Prostate gland (tissue), 2 donors: ENCODE measurements at regions not wholly inside any gene's neighbourhood (a gene's known extent, or its start where the extent isn't known, plus 50 kb on each side); places are given as distances from the start of the nearest gene placed in this dataset.

Experiments
- DNase-seq: peaks from one replicate; pipeline ENCODE4 v3.0.0-alpha.2; 2019; ENCODE audit warnings: low spot score
- H3K27ac ChIP-seq, 2 donors: fragments of 200-600 bp; sonication (generic); 2 replicates each; pipeline ENCODE4 v1.5.1; 2017 to 2019
- H3K27me3 ChIP-seq: fragments of 200-600 bp; sonication (generic); replicated peaks from 2 replicates; pipeline ENCODE4 v1.5.1; 2019; ENCODE audit not compliant: insufficient read depth
- H3K36me3 ChIP-seq, 2 donors: fragments of 200-600 bp; sonication (generic); 1 replicate in 1 of 2; 2 replicates in 1 of 2; pipeline versions ENCODE4 v1.5.1 to v1.8.1; 2017 to 2019
- H3K4me1 ChIP-seq: fragments of 200-600 bp; sonication (generic); replicated peaks from 2 replicates; pipeline ENCODE4 v1.5.1; 2019
- H3K4me3 ChIP-seq, 2 donors: fragments of 200-600 bp; sonication (generic); 2 replicates each; pipeline ENCODE4 v1.5.1; 2017 to 2019
- H3K9me3 ChIP-seq: fragments of 200-600 bp; sonication (generic); 2 replicates; pipeline ENCODE4 v1.5.1; 2017
- CTCF ChIP-seq, 4 experiments: fragments of 200-600 bp in 2 of 4; fragments of 450-650 bp in 2 of 4; sonication (generic) in 2 of 4; IDR thresholded peaks; 1 replicate in 3 of 4; 2 replicates in 1 of 4; pipeline ENCODE4 v1.5.1; 2016 to 2019; ENCODE audit warnings: antibody characterized with exemption in 4 of 4, mild to moderate bottlenecking in 2 of 4, moderate library complexity in 2 of 4
- POLR2A ChIP-seq: fragments of 450-650 bp; IDR thresholded peaks from one replicate; pipeline ENCODE4 v1.6.1; 2016; ENCODE audit warnings: antibody characterized with exemption, mild to moderate bottlenecking
- POLR2AphosphoS5 ChIP-seq: sonication (generic); formaldehyde crosslinking; IDR thresholded peaks from one replicate; pipeline ENCODE4 v1.6.1; 2017; ENCODE audit warnings: antibody characterized with exemption
- WGBS: methylation state at CpG from one replicate; pipeline ENCODE4 v1.1.5; 2018; 5-methylcytosine and 5-hydroxymethylcytosine counted together
- intact Hi-C: fragments of 100-400 bp; cut with DNase I; formaldehyde crosslinking; loops from one replicate; pipeline ENCODE4 v1.14.2; 2022

- Histone ChIP-seq H3K4me3 (no peak overlapping the region), H3K9me3 (no peaks in the 10 kb centered on the region), H3K36me3 (no peaks in the 10 kb centered on the region), H3K27ac (no peak overlapping the region), H3K27me3 (peaks cover 11% of the 10 kb centered on the region), H3K4me1 (no peaks in the 10 kb centered on the region)
- TF ChIP-seq POLR2A (no peak), CTCF (IDR thresholded peaks at IDR 0.05) (no peak), POLR2AphosphoS5 (no peak)
- no peak for DNase-seq
- 71% methylated on average over 6 of the region's 6 CpGs for WGBS
- intact Hi-C loops = no loop called here
These were observed 445.3 kb downstream of the BRD1 start for GRCh38 chr22:49382451-49382735.

GRCh38 chr22:49381595-49382450, 445.9 kb downstream of the BRD1 start:
- 42% methylated on average over 18 of the region's 18 CpGs for WGBS
- H3K9me3 ChIP-seq = no peaks in the 10 kb centered on the region
- DNase-seq = no peak

GRCh38 chr22:49380828-49381114, 446.9 kb downstream of the BRD1 start:
- Histone ChIP-seq H3K36me3 (no peaks in the 10 kb centered on the region), H3K27me3 (peaks cover 11% of the 10 kb centered on the region), H3K27ac (no peak overlapping the region), H3K9me3 (no peaks in the 10 kb centered on the region), H3K4me3 (no peak overlapping the region), H3K4me1 (no peaks in the 10 kb centered on the region)
- TF ChIP-seq POLR2AphosphoS5 (no peak), POLR2A (no peak), CTCF (IDR thresholded peaks at IDR 0.05) (no peak)
- no peak for DNase-seq
- 59% methylated on average over 1 of the region's 1 CpG for whole genome bisulfite sequencing
- intact Hi-C loops = no loop called here

More at GRCh38 chr22:49381595-49382450, 445.9 kb downstream of the BRD1 start:
- H3K27me3 ChIP-seq = peaks cover 11% of the 10 kb centered on the region
- no peak overlapping the region for H3K27ac ChIP-seq
- H3K4me3 ChIP-seq = no peak overlapping the region
- no peaks in the 10 kb centered on the region for H3K4me1 ChIP-seq
- no peak for TF ChIP-seq POLR2AphosphoS5
- TF ChIP-seq POLR2A = no peak
- no peak for TF ChIP-seq CTCF (IDR thresholded peaks at IDR 0.05)
- H3K36me3 ChIP-seq = no peaks in the 10 kb centered on the region
- intact Hi-C loops = no loop called here

- WGBS = 77% methylated on average over 12 of the region's 12 CpGs
- H3K27ac ChIP-seq = no peak overlapping the region
- no peaks in the 10 kb centered on the region for H3K36me3 ChIP-seq
- H3K4me1 ChIP-seq = no peaks in the 10 kb centered on the region
- no peak for DNase-seq
- TF ChIP-seq POLR2A (no peak), POLR2AphosphoS5 (no peak), CTCF (IDR thresholded peaks at IDR 0.05) (no peak)
- intact Hi-C loops = no loop called here
- H3K27me3 ChIP-seq = peaks cover 11% of the 10 kb centered on the region
- H3K9me3 ChIP-seq = no peaks in the 10 kb centered on the region
- H3K4me3 ChIP-seq = no peak overlapping the region
These were observed 447.4 kb downstream of the BRD1 start for GRCh38 chr22:49380095-49380827.

GRCh38 chr22:49377306-49377705, 450.4 kb downstream of the BRD1 start:
- Histone ChIP-seq H3K27me3 (peaks cover 11% of the 10 kb centered on the region), H3K9me3 (no peaks in the 10 kb centered on the region), H3K36me3 (no peaks in the 10 kb centered on the region), H3K4me3 (no peak overlapping the region), H3K4me1 (no peaks in the 10 kb centered on the region), H3K27ac (no peak overlapping the region)
- no peak for DNase-seq
- intact Hi-C loops = no loop called here
- TF ChIP-seq POLR2A (no peak), POLR2AphosphoS5 (no peak), CTCF (IDR thresholded peaks at IDR 0.05) (no peak)
- 88% methylated on average over 13 of the region's 13 CpGs for WGBS
